ENCODE measurements at regions not wholly inside any gene's neighbourhood (a gene's known extent, or its start where the extent isn't known, plus 50 kb on each side); places are given as distances from the start of the nearest gene placed in this dataset.

GRCh38 chr15:61537337-61537736 lies 308.2 kb upstream of the RORA start:
- intact Hi-C loops (cut with micrococcal nuclease; ENCODE audit: unreplicated experiment), result loop anchor here (10.0 kb wide), 1 partner anchor 297 kb away; no protein-coding TSS in a partner anchor
- TF ChIP-seq CTCF (IDR thresholded peaks at IDR 0.05; ENCODE audit: insufficient read depth in 1 of 2, low read depth in 1 of 2, low read length in 1 of 2, severe bottlenecking in 1 of 2, unreplicated experiment in 1 of 2), result no peak

GRCh38 chr15:61534986-61535385 lies 305.9 kb upstream of the RORA start:
- ChIA-PET POLR2A (no interaction called here), CTCF (no interaction called here)
- H3K4me3 ChIP-seq (ENCODE audit: low read depth, low read length), result no peak overlapping the region
- Mint-ChIP-seq H3K27me3 (ENCODE audit: insufficient read depth, unreplicated experiment) (peaks cover 7% of the 10 kb centered on the region), H3K4me1 (ENCODE audit: low read depth, unreplicated experiment) (no peaks in the 10 kb centered on the region), H3K9me3 (ENCODE audit: unreplicated experiment) (no peaks in the 10 kb centered on the region), H3K36me3 (ENCODE audit: insufficient read depth, unreplicated experiment) (no peaks in the 10 kb centered on the region), H3K27ac (ENCODE audit: unreplicated experiment) (no peak overlapping the region), H3K4me3 (ENCODE audit: unreplicated experiment) (no peak overlapping the region)
- no peaks in the 10 kb centered on the region for H3K36me3 ChIP-seq (ENCODE audit: control insufficient read depth, insufficient read depth, low read length)
- no peak for TF ChIP-seq CTCF (IDR thresholded peaks at IDR 0.05; ENCODE audit: insufficient read depth in 1 of 2, low read depth in 1 of 2, low read length in 1 of 2, severe bottlenecking in 1 of 2, unreplicated experiment in 1 of 2)
- no peaks in the 10 kb centered on the region for H3K27me3 ChIP-seq (replicated peaks; ENCODE audit: control insufficient read depth, insufficient read depth, low read length)
- H3K4me1 ChIP-seq, result no peaks in the 10 kb centered on the region
- no peaks in the 10 kb centered on the region for H3K9me3 ChIP-seq
- DNase-seq, result no peak
- BruUV-seq (replicated peaks), result no TSS peak
- intact Hi-C loops (cut with micrococcal nuclease; ENCODE audit: unreplicated experiment), result loop anchor here (10.0 kb wide), 1 partner anchor 300 kb away; no protein-coding TSS in a partner anchor

More at GRCh38 chr15:61537337-61537736, 308.2 kb upstream of the RORA start:
- Mint-ChIP-seq H3K36me3 (ENCODE audit: insufficient read depth, unreplicated experiment) (no peaks in the 10 kb centered on the region), H3K4me1 (ENCODE audit: low read depth, unreplicated experiment) (no peaks in the 10 kb centered on the region), H3K27me3 (ENCODE audit: insufficient read depth, unreplicated experiment) (peaks cover 4% of the 10 kb centered on the region), H3K4me3 (ENCODE audit: unreplicated experiment) (no peak overlapping the region), H3K27ac (ENCODE audit: unreplicated experiment) (no peak overlapping the region), H3K9me3 (ENCODE audit: unreplicated experiment) (no peaks in the 10 kb centered on the region)
- H3K4me3 ChIP-seq (ENCODE audit: low read depth, low read length), result no peak overlapping the region
- ChIA-PET CTCF (no interaction called here), POLR2A (no interaction called here)
- no peak for DNase-seq
- no peaks in the 10 kb centered on the region for H3K9me3 ChIP-seq
- H3K27me3 ChIP-seq (replicated peaks; ENCODE audit: control insufficient read depth, insufficient read depth, low read length), result no peaks in the 10 kb centered on the region
- no peaks in the 10 kb centered on the region for H3K4me1 ChIP-seq
- no TSS peak for BruUV-seq (replicated peaks)
- no peaks in the 10 kb centered on the region for H3K36me3 ChIP-seq (ENCODE audit: control insufficient read depth, insufficient read depth, low read length)

- TF ChIP-seq CTCF (IDR thresholded peaks at IDR 0.05; ENCODE audit: insufficient read depth in 1 of 2, low read depth in 1 of 2, low read length in 1 of 2, severe bottlenecking in 1 of 2, unreplicated experiment in 1 of 2), result peak in 1 of 2 experiments; percentile 18
- H3K36me3 ChIP-seq (ENCODE audit: control insufficient read depth, insufficient read depth, low read length), result no peaks in the 10 kb centered on the region
- Mint-ChIP-seq H3K9me3 (ENCODE audit: unreplicated experiment) (no peaks in the 10 kb centered on the region), H3K4me1 (ENCODE audit: low read depth, unreplicated experiment) (no peaks in the 10 kb centered on the region), H3K4me3 (ENCODE audit: unreplicated experiment) (no peak overlapping the region), H3K27ac (ENCODE audit: unreplicated experiment) (no peak overlapping the region), H3K36me3 (ENCODE audit: insufficient read depth, unreplicated experiment) (no peaks in the 10 kb centered on the region), H3K27me3 (ENCODE audit: insufficient read depth, unreplicated experiment) (peaks cover 7% of the 10 kb centered on the region)
- intact Hi-C loops (cut with micrococcal nuclease; ENCODE audit: unreplicated experiment), result loop anchor here (10.0 kb wide), 1 partner anchor 304 kb away; no protein-coding TSS in a partner anchor
- POLR2A ChIA-PET, result no interaction called here
- no peaks in the 10 kb centered on the region for H3K27me3 ChIP-seq (replicated peaks; ENCODE audit: control insufficient read depth, insufficient read depth, low read length)
- H3K9me3 ChIP-seq, result no peaks in the 10 kb centered on the region
- H3K4me3 ChIP-seq (ENCODE audit: low read depth, low read length), result no peak overlapping the region
- CTCF ChIA-PET, result no interaction called here
- no TSS peak for BruUV-seq (replicated peaks)
- no peak for DNase-seq
- H3K4me1 ChIP-seq, result no peaks in the 10 kb centered on the region
Measured at GRCh38 chr15:61530769-61531168, 301.7 kb upstream of the RORA start.

All from Caco-2 (cell line).